ENCODE measurements at regions not wholly inside any gene's neighbourhood (a gene's known extent, or its start where the extent isn't known, plus 50 kb on each side); places are given as distances from the start of the nearest gene placed in this dataset.
A peak's percentile ranks its signal among the peaks of the same experiment; 100 is the strongest.

- H2AFZ ChIP-seq = no peak overlapping the region
- H3K27ac ChIP-seq = no peak overlapping the region
- no peak overlapping the region for H3K4me2 ChIP-seq (ENCODE audit: unreplicated experiment)
- in situ Hi-C loops (cut with MboI) = no loop called here
- H3K4me3 ChIP-seq = no peak overlapping the region
- no peak for DNase-seq
- H4K20me1 ChIP-seq (ENCODE audit: insufficient read depth) = no peaks in the 10 kb centered on the region
- H3K4me1 ChIP-seq (ENCODE audit: insufficient read depth) = peaks cover 16% of the 10 kb centered on the region
- no peak for TF ChIP-seq EZH2phosphoT487 (IDR thresholded peaks at IDR 0.05; ENCODE audit: insufficient read depth, low read depth)
- 80 to 81% methylated on average over 6 to 7 of the region's 7 CpGs for WGBS, 2 experiments (ENCODE audit: low coverage in 1 of 2, low lambda C conversion rate in 2 of 2, missing lambda C conversion rate in 2 of 2)
- no peaks in the 10 kb centered on the region for H3K36me3 ChIP-seq (ENCODE audit: low read depth)
- 0 out of 2 replicates have a peak, but pooled peaks cover 6% of the 10 kb centered on the region for H3K79me2 ChIP-seq (ENCODE audit: insufficient read depth)
- H3K9me3 ChIP-seq (ENCODE audit: low read depth) = no peaks in the 10 kb centered on the region
- H3K27me3 ChIP-seq (replicated peaks; ENCODE audit: insufficient read depth) = no peaks in the 10 kb centered on the region
- H3K9me2 ChIP-seq (ENCODE audit: insufficient read depth) = no peaks in the 10 kb centered on the region
- H3K9ac ChIP-seq = no peak overlapping the region
- no peaks in the 10 kb centered on the region for H3F3A ChIP-seq (ENCODE audit: insufficient read depth)
Observed at GRCh38 chr16:85435700-85436099, 177.4 kb upstream of the GSE1 start.

- Histone ChIP-seq H3F3A (ENCODE audit: insufficient read depth) (no peaks in the 10 kb centered on the region), H3K27me3 (replicated peaks; ENCODE audit: insufficient read depth) (no peaks in the 10 kb centered on the region), H4K20me1 (ENCODE audit: insufficient read depth) (no peaks in the 10 kb centered on the region), H3K79me2 (ENCODE audit: insufficient read depth) (0 out of 2 replicates have a peak, but pooled peaks cover 6% of the 10 kb centered on the region), H3K4me1 (ENCODE audit: insufficient read depth) (peaks cover 16% of the 10 kb centered on the region), H3K27ac (peak overlapping the region; percentile 17; the same call in 1 of the 2 replicates), H3K4me2 (ENCODE audit: unreplicated experiment) (peak overlapping the region; percentile 28), H3K9me2 (ENCODE audit: insufficient read depth) (no peaks in the 10 kb centered on the region), H3K9ac (peak overlapping the region; percentile 64), H3K9me3 (ENCODE audit: low read depth) (no peaks in the 10 kb centered on the region), H2AFZ (0 out of 2 replicates have a peak overlapping the region, but pooled peaks have one; percentile 54), H3K36me3 (ENCODE audit: low read depth) (no peaks in the 10 kb centered on the region), H3K4me3 (no peak overlapping the region)
- TF ChIP-seq EZH2phosphoT487 (IDR thresholded peaks at IDR 0.05; ENCODE audit: insufficient read depth, low read depth) (no peak), EZH2 (IDR thresholded peaks at IDR 0.05; ENCODE audit: insufficient read depth, poor library complexity, severe bottlenecking) (no peak)
- in situ Hi-C loops (cut with MboI) = no loop called here
- peak; percentile 50 for DNase-seq
- WGBS, 2 experiments (ENCODE audit: low coverage in 1 of 2, low lambda C conversion rate in 2 of 2, missing lambda C conversion rate in 2 of 2) = 36 to 42% methylated on average over 9 of the region's 9 CpGs
Observed at GRCh38 chr16:85436207-85436606, 176.9 kb upstream of the GSE1 start.

DNA sequence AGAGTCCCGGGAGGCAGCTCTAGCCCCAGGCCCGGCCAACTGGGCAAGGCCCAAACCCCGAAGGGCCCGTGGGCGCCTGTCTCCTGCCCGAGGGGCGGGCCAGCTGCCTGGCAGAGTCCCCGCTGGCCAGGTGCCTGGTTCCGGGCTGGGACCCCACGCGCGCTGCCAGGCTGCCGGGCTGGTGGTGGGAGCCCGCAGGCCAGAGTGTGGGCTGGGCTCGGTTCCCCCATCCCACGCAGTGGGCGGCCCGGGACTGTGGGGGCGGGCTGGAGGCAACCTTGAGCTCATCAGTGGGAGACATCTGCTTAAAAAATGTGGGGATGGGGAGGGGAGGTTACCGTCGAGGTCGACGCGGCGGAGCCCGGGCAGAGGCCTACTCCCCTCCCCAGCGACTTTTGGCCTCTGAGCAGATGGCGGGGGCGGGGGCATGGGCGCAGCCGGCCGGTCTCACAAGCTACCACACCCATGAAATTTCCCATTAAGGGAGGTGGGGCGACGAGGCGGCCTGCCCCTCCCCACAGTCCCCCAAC is 176.4 kb upstream of the GSE1 start:
- Histone ChIP-seq H3K79me2 (ENCODE audit: insufficient read depth) (0 out of 2 replicates have a peak, but pooled peaks cover 6% of the 10 kb centered on the region), H3K27ac (peak overlapping the region; percentile 17; the same call in 1 of the 2 replicates), H3K4me2 (ENCODE audit: unreplicated experiment) (peak overlapping the region; percentile 34), H3K9me2 (ENCODE audit: insufficient read depth) (no peaks in the 10 kb centered on the region), H3K36me3 (ENCODE audit: low read depth) (no peaks in the 10 kb centered on the region), H3F3A (ENCODE audit: insufficient read depth) (no peaks in the 10 kb centered on the region), H3K9ac (peak overlapping the region; percentile 64), H4K20me1 (ENCODE audit: insufficient read depth) (no peaks in the 10 kb centered on the region), H3K27me3 (replicated peaks; ENCODE audit: insufficient read depth) (no peaks in the 10 kb centered on the region), H2AFZ (peak overlapping the region; percentile 54; the same call in 1 of the 2 replicates), H3K4me3 (no peak overlapping the region), H3K9me3 (ENCODE audit: low read depth) (no peaks in the 10 kb centered on the region), H3K4me1 (ENCODE audit: insufficient read depth) (peaks cover 16% of the 10 kb centered on the region)
- WGBS, 2 experiments (ENCODE audit: low coverage in 1 of 2, low lambda C conversion rate in 2 of 2, missing lambda C conversion rate in 2 of 2) = 11 to 24% methylated on average over 28 of the region's 35 CpGs
- TF ChIP-seq EZH2 (IDR thresholded peaks at IDR 0.05; ENCODE audit: insufficient read depth, poor library complexity, severe bottlenecking) (no peak), EZH2phosphoT487 (IDR thresholded peaks at IDR 0.05; ENCODE audit: insufficient read depth, low read depth) (no peak)
- DNase-seq = peak; percentile 44
- in situ Hi-C loops (cut with MboI) = no loop called here

GRCh38 chr16:85437166-85438052 is 175.7 kb upstream of the GSE1 start:
- in situ Hi-C loops (cut with MboI) = no loop called here
- no peaks in the 10 kb centered on the region for H4K20me1 ChIP-seq (ENCODE audit: insufficient read depth)
- H3K4me3 ChIP-seq = no peak overlapping the region
- H3K9me3 ChIP-seq (ENCODE audit: low read depth) = no peaks in the 10 kb centered on the region
- H3K9me2 ChIP-seq (ENCODE audit: insufficient read depth) = no peaks in the 10 kb centered on the region
- H3K27me3 ChIP-seq (replicated peaks; ENCODE audit: insufficient read depth) = no peaks in the 10 kb centered on the region
- TF ChIP-seq EZH2 (IDR thresholded peaks at IDR 0.05; ENCODE audit: insufficient read depth, poor library complexity, severe bottlenecking) (no peak), EZH2phosphoT487 (IDR thresholded peaks at IDR 0.05; ENCODE audit: insufficient read depth, low read depth) (no peak)
- peak overlapping the region; percentile 34 for H3K4me2 ChIP-seq (ENCODE audit: unreplicated experiment)
- H3F3A ChIP-seq (ENCODE audit: insufficient read depth) = no peaks in the 10 kb centered on the region
- H3K27ac ChIP-seq = no peak overlapping the region
- WGBS, 2 experiments (ENCODE audit: low coverage in 1 of 2, low lambda C conversion rate in 2 of 2, missing lambda C conversion rate in 2 of 2) = 63 to 65% methylated on average over 25 of the region's 25 CpGs
- DNase-seq = peak; percentile 40
- peak overlapping the region; percentile 54; the same call in 1 of the 2 replicates for H2AFZ ChIP-seq
- no peaks in the 10 kb centered on the region for H3K36me3 ChIP-seq (ENCODE audit: low read depth)
- H3K9ac ChIP-seq = peak overlapping the region; percentile 64
- peaks cover 16% of the 10 kb centered on the region for H3K4me1 ChIP-seq (ENCODE audit: insufficient read depth)
- 0 out of 2 replicates have a peak, but pooled peaks cover 6% of the 10 kb centered on the region for H3K79me2 ChIP-seq (ENCODE audit: insufficient read depth)
